ENCODE measurements at regions not wholly inside any gene's neighbourhood (a gene's known extent, or its start where the extent isn't known, plus 50 kb on each side); places are given as distances from the start of the nearest gene placed in this dataset.

DNA sequence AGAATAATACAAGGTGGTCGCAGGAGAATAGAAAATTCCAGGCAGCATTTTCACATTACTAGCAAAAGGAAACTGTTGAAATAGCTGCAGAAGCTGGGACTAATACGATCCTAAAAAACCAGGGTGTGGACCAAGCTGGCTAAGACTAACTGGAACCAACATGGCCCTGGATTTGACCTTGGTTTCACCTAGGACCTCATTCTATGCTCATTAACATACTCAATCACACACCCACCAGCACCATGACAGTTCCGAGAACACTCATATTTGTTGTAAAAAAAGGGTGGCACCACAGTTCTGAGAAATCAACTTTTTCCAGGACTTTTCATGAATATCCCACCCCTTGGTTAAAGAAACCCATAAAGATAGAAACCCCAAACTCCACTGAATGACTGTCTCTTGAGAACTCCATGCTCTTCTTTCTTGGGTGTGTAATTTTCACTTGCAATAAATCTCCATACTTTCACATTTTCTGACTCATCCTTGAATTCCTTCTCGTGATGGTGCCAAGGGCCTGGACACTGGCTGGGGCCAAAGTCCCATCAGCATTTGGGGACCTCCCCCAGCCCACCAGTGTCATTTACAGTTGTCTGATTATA lies 164.3 kb upstream of the CHST9 start:
- Mint-ChIP-seq H3K4me3 (no peak overlapping the region), H3K4me1 (no peaks in the 10 kb centered on the region), H3K27ac (no peak overlapping the region), H3K27me3 (ENCODE audit: low read depth in 3 of 3) (peaks cover 0 to 5% (median 0%) of the 10 kb centered on the region in 3 donors), H3K9me3 (peaks cover 0 to 6% (median 1%) of the 10 kb centered on the region in 7 donors), H3K36me3 (no peaks in the 10 kb centered on the region)
- H3K4me1 ChIP-seq (ENCODE audit: control insufficient read depth in 1 of 2, insufficient read depth in 2 of 2, low read length in 2 of 2) = no peaks in the 10 kb centered on the region
- H3K27ac ChIP-seq (ENCODE audit: low read depth in 1 of 2, low read length in 2 of 2) = no peak overlapping the region
- H3K4me3 ChIP-seq (replicated peaks in 1 of 3; ENCODE audit: low read depth in 2 of 3, low read length in 3 of 3) = no peak overlapping the region
- no peaks in the 10 kb centered on the region for H4K20me1 ChIP-seq (ENCODE audit: insufficient read depth, low read length)
- H3K9ac ChIP-seq (ENCODE audit: insufficient read depth, low read length, poor library complexity, severe bottlenecking) = no peak overlapping the region
- no peak for DNase-seq
- H3K36me3 ChIP-seq (replicated peaks in 1 of 2; ENCODE audit: control insufficient read depth in 1 of 2, insufficient read depth in 2 of 2, low read length in 2 of 2) = no peaks in the 10 kb centered on the region
- intact Hi-C loops (cut with micrococcal nuclease) = no loop called here
- TF ChIP-seq, protein P1, sequence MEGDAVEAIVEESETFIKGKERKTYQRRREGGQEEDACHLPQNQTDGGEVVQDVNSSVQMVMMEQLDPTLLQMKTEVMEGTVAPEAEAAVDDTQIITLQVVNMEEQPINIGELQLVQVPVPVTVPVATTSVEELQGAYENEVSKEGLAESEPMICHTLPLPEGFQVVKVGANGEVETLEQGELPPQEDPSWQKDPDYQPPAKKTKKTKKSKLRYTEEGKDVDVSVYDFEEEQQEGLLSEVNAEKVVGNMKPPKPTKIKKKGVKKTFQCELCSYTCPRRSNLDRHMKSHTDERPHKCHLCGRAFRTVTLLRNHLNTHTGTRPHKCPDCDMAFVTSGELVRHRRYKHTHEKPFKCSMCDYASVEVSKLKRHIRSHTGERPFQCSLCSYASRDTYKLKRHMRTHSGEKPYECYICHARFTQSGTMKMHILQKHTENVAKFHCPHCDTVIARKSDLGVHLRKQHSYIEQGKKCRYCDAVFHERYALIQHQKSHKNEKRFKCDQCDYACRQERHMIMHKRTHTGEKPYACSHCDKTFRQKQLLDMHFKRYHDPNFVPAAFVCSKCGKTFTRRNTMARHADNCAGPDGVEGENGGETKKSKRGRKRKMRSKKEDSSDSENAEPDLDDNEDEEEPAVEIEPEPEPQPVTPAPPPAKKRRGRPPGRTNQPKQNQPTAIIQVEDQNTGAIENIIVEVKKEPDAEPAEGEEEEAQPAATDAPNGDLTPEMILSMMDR (IDR thresholded peaks at IDR 0.05) = no peak
- H3K9me3 ChIP-seq (replicated peaks in 1 of 2; ENCODE audit: control insufficient read depth in 1 of 2, insufficient read depth in 1 of 2, low read length in 2 of 2) = no peaks in the 10 kb centered on the region
- no peaks in the 10 kb centered on the region for H3K79me2 ChIP-seq (ENCODE audit: insufficient read depth, low read length)
- no peaks in the 10 kb centered on the region for H3K27me3 ChIP-seq (ENCODE audit: control insufficient read depth in 2 of 2, insufficient read depth in 2 of 2, low read length in 2 of 2)
- no CpG with 5 or more reads among the region's 4 CpGs for WGBS (ENCODE audit: insufficient coverage)
- no peak overlapping the region for H2AFZ ChIP-seq (ENCODE audit: insufficient read depth, low read depth, low read length, poor library complexity, severe bottlenecking)
- H3K4me2 ChIP-seq (replicated peaks; ENCODE audit: extremely low read depth, low read length, poor library complexity, severe bottlenecking) = no peak overlapping the region

DNA sequence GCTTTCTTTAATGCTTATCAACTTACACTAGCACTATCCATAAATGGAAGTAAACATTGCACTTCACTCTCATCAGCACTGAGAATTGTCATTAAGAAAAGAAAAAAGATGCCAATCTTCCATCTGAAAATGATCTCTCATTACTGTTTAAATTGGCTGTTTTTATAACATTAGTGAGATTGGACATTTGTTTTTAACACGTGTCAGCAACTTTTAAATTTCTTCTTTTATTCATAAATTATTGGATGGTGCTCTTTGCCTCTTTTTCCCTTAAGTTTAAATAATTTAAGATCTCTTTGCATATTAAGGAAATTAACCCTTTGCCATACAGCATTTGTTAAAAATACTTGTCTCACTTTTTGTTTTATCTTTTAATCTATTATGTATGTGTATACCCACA lies 146.5 kb upstream of the CHST9 start:
- TF ChIP-seq, protein P1 (IDR thresholded peaks at IDR 0.05) = no peak
- Histone ChIP-seq H4K20me1 (ENCODE audit: insufficient read depth, low read length) (no peaks in the 10 kb centered on the region), H3K27me3 (ENCODE audit: control insufficient read depth in 2 of 2, insufficient read depth in 2 of 2, low read length in 2 of 2) (no peaks in the 10 kb centered on the region), H3K4me2 (replicated peaks; ENCODE audit: extremely low read depth, low read length, poor library complexity, severe bottlenecking) (no peak overlapping the region), H3K79me2 (ENCODE audit: insufficient read depth, low read length) (no peaks in the 10 kb centered on the region), H3K9me3 (replicated peaks in 1 of 2; ENCODE audit: control insufficient read depth in 1 of 2, insufficient read depth in 1 of 2, low read length in 2 of 2) (no peaks in the 10 kb centered on the region), H2AFZ (ENCODE audit: insufficient read depth, low read depth, low read length, poor library complexity, severe bottlenecking) (no peak overlapping the region), H3K9ac (ENCODE audit: insufficient read depth, low read length, poor library complexity, severe bottlenecking) (no peak overlapping the region), H3K36me3 (replicated peaks in 1 of 2; ENCODE audit: control insufficient read depth in 1 of 2, insufficient read depth in 2 of 2, low read length in 2 of 2) (no peaks in the 10 kb centered on the region), H3K27ac (ENCODE audit: low read depth in 1 of 2, low read length in 2 of 2) (no peak overlapping the region), H3K4me3 (replicated peaks in 1 of 3; ENCODE audit: low read depth in 2 of 3, low read length in 3 of 3) (no peak overlapping the region), H3K4me1 (ENCODE audit: control insufficient read depth in 1 of 2, insufficient read depth in 2 of 2, low read length in 2 of 2) (no peaks in the 10 kb centered on the region)
- H3K4me3 Mint-ChIP-seq = no peak overlapping the region
- H3K9me3 Mint-ChIP-seq = peaks cover 0 to 4% (median 0%) of the 10 kb centered on the region in 7 donors
- H3K27ac Mint-ChIP-seq = no peak overlapping the region
- WGBS (ENCODE audit: insufficient coverage) = no CpG with 5 or more reads among the region's 1 CpG
- no peak for DNase-seq
- peaks cover 0 to 2% (median 0%) of the 10 kb centered on the region in 3 donors for H3K27me3 Mint-ChIP-seq (ENCODE audit: low read depth in 3 of 3)
- H3K36me3 Mint-ChIP-seq = no peaks in the 10 kb centered on the region
- no peaks in the 10 kb centered on the region for H3K4me1 Mint-ChIP-seq
- intact Hi-C loops (cut with micrococcal nuclease) = no loop called here
